HL-60 (cell line): ENCODE measurements at regions not wholly inside any gene's neighbourhood (a gene's known extent, or its start where the extent isn't known, plus 50 kb on each side); places are given as distances from the start of the nearest gene placed in this dataset.
"Not testable (repeated sequence)": the region's sequence is repeated elsewhere in the genome, so short reads cannot be mapped to it uniquely, and the experiment has no call there.

Experiments
- DNase-seq, 2 experiments: peaks; one replicate each; pipeline ENCODE4 v3.0.0-alpha.2; 2010 to 2020; ENCODE audit warnings: low read depth in 1 of 2, low spot score in 1 of 2
- H3K27ac ChIP-seq: fragments of 250-450 bp; sonication (Bioruptor Pico); replicated peaks from 2 replicates; pipeline ENCODE4 v1.5.1; 2020; ENCODE audit warnings: mild to moderate bottlenecking, moderate library complexity
- H3K27me3 ChIP-seq: fragments of 250-450 bp; sonication (Bioruptor Pico); 2 replicates; pipeline ENCODE4 v1.5.1; 2021; ENCODE audit warnings: mild to moderate bottlenecking, moderate library complexity; ENCODE audit not compliant: insufficient read depth, poor library complexity, severe bottlenecking
- H3K4me3 ChIP-seq: replicated peaks from 2 replicates; pipeline ENCODE4 v1.5.1; 2011; ENCODE audit warnings: mild to moderate bottlenecking, control low read depth, low read length; ENCODE audit not compliant: insufficient read depth
- CTCF ChIP-seq: IDR thresholded peaks from one replicate; pipeline ENCODE4 v1.5.1; 2011; ENCODE audit warnings: low read length, control low read depth, inconsistent platforms; ENCODE audit not compliant: insufficient read depth
- GABPA ChIP-seq: IDR thresholded peaks from 2 replicates; pipeline ENCODE4 v1.6.1; 2012; ENCODE audit warnings: low read depth
- POLR2AphosphoS5 ChIP-seq: IDR thresholded peaks from 2 replicates; pipeline ENCODE4 v1.6.1; 2012; ENCODE audit warnings: low read depth
- REST ChIP-seq: IDR thresholded peaks from 2 replicates; pipeline ENCODE4 v1.6.1; 2012; ENCODE audit warnings: low read depth; ENCODE audit not compliant: insufficient replicate concordance
- SPI1 ChIP-seq: IDR thresholded peaks from 2 replicates; pipeline ENCODE4 v1.6.1; 2012; ENCODE audit warnings: low read depth, mild to moderate bottlenecking, borderline replicate concordance

- H3K27ac ChIP-seq: no peak overlapping the region
- DNase-seq: no peak
- no peak for TF ChIP-seq POLR2AphosphoS5
- no peak for TF ChIP-seq CTCF
- TF ChIP-seq SPI1: no peak
- no peak for TF ChIP-seq GABPA
- no peak for TF ChIP-seq REST
- no peaks in the 10 kb centered on the region for H3K27me3 ChIP-seq
- H3K4me3 ChIP-seq: no peak overlapping the region
Measured at GRCh38 chr5:99747342-99747741, 787.8 kb upstream of the FAM174A start.

- DNase-seq, H3K27ac ChIP-seq, H3K4me3 ChIP-seq, H3K27me3 ChIP-seq: not testable (repeated sequence)
Measured at GRCh38 chr5:99733146-99733545, 802.0 kb upstream of the FAM174A start.

- H3K27ac ChIP-seq, H3K4me3 ChIP-seq, H3K27me3 ChIP-seq, DNase-seq: not testable (repeated sequence)
Measured at GRCh38 chr5:99730653-99731052, 801.8 kb upstream of the CHD1 start.

- Histone ChIP-seq H3K27ac (no peak overlapping the region), H3K27me3 (no peaks in the 10 kb centered on the region), H3K4me3 (no peak overlapping the region)
- TF ChIP-seq POLR2AphosphoS5: no peak
- no peak for TF ChIP-seq REST
- TF ChIP-seq CTCF: no peak
- TF ChIP-seq GABPA: no peak
- no peak for TF ChIP-seq SPI1
- DNase-seq: no peak
Measured at GRCh38 chr5:99724732-99725290, 796.0 kb upstream of the CHD1 start.

- no peak overlapping the region for H3K27ac ChIP-seq
- no peak overlapping the region for H3K4me3 ChIP-seq
- no peaks in the 10 kb centered on the region for H3K27me3 ChIP-seq
- no peak for TF ChIP-seq REST
- TF ChIP-seq POLR2AphosphoS5: no peak
- DNase-seq: no peak
Measured at GRCh38 chr5:99721506-99721905, 792.7 kb upstream of the CHD1 start.
